Islet precursor cell (in vitro differentiated cells): ENCODE measurements at regions not wholly inside any gene's neighbourhood (a gene's known extent, or its start where the extent isn't known, plus 50 kb on each side); places are given as distances from the start of the nearest gene placed in this dataset.
"Not testable (repeated sequence)": the region's sequence is repeated elsewhere in the genome, so short reads cannot be mapped to it uniquely, and the experiment has no call there.

Experiments used
- DNase-seq: peaks from one replicate; pipeline ENCODE4 v3.0.0-alpha.2; 2018

DNA sequence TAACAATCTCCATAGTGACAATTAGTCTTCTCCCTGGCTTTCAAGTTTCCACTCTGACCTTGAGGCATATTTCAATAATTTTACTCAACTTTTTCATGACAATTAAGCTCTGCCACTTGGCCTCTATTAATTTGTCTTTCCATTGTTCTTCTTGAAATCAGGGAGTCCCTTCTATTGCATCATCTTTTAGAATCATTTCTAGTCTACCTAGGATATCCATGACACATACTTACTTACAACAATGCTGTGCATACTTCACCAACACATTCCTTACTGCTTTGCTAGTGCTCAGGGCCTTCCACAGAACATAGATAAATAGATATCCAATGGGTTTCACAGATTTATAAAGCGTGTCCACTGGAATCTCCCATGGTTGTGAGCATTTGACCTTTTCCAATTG, 331.5 kb upstream of the LRP1B start:
- DNase-seq, result no peak

DNA sequence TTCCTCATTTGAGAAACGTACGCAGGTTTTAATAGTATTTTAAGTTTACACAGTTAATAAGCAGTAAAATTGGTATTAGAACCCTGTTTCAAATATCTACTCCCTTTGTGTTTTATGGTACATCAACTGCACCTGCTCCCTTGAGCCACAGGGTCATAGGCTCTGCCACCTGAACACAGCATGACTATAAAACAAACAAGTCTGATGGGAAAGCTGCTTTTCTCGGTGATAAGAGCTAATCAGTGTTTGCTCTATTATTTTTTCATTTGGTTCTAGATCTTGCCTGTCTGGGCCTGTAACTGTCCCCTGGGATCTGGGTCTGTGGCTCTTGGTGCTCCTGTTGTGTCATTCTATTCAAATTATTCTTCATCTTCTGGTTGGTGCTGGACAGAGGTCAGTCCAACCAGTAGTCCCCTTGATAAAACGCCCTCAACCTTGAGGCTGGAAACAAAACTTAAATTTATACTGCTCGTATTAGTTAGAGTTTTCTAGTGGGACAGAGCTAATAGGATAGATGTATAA, 314.8 kb upstream of the LRP1B start:
- no peak for DNase-seq

DNA sequence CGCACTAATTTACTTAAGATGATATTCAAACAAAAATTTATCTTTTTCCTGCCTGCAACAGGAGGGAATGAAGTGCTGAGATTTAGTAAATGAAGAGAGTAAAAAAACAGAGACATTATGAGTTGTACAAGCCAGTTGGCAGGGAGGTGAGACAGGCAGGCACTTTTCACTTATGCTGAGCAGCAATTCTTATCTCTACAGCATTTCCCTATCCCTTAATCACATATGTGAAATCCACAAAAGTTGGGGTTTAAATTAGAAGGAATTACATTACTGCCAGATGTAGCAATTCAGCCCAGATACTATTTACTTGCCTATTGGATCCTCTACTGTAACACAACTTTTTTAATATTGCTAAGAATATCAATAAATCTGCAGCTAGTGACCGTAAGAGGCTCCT, 314.2 kb upstream of the LRP1B start:
- no peak for DNase-seq

DNA sequence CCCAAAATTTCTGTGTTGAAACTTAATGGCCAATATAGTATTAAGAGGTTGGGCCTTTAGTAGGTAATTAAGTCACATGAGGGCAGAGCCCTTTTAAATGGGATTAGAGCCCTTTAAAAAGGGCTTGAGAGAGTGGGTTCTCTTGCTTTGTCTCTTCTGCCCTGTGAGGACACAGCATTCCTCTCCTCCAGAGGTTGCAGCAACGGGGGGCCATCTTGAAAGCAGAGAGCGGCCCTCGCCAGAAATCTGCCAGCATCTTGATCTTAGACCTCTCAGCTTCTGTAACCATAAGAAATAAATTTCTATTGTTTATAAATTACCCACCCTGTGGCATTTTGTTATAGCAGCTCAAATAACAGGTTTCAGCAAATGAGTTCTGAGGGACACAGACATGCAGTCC, 305.0 kb upstream of the LRP1B start:
- no peak for DNase-seq

GRCh38 chr2:142426064-142426463, 295.2 kb upstream of the LRP1B start:
- no peak for DNase-seq

DNA sequence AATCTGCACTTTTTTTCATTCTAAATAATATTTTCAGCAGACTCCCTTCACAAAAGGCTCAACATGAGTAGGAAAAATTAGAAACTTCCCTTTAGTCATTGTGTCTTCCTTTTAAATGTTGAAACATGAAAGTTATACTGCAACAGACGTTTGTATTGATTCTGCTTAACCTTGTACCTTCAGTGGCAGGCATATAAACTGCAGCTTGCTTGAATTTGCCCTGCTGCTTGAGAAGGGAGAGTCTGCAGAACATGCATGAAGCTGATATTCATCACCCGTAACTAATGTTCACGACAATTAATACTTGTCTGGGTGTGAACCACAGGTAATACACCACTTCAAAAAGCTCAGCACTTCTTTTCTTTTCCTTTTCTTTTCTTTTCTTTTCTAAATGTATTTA, 294.7 kb upstream of the LRP1B start:
- DNase-seq, result no peak

- no peak for DNase-seq
Observed at GRCh38 chr2:142423603-142424002, 292.8 kb upstream of the LRP1B start.

DNA sequence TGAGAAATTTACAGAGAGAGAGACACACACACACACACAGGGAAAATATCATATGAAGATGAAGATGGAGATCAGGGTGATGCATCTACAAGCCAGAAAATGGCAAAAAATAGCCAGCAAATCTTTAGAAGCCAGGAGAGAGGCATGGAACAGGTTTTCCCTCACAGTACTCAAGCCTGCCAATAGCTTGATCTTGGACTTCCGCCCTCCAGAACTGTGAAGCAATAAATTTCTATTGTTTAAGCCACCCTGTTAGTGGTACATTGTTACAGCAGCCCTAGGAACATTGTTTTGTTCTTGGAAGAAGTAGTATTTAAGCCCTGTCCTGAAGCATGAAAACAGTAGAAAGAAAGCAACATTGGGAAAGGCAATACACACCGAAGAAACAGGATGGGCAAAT, 292.0 kb upstream of the LRP1B start:
- DNase-seq, result no peak

- no peak for DNase-seq
Observed at GRCh38 chr2:142422041-142422440, 291.2 kb upstream of the LRP1B start.

DNA sequence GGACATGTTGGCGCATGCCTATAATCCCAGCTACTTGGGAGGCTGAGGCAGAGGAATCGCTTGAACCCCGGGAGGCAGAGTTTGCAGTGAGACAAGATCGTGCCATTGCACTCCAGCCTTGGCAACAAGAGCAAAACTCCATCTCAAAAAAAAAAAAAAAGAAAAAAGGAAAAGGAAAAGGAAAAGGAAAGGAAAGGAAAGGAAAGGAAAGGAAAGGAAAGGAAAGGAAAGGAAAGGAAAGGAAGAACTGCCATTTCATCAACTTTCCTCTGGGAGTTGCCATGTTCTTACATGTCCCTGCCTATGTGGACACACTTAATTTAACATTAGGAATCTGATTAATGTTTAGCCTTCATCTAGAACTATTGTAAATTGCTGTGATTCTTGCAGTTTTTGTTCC, 287.9 kb upstream of the LRP1B start:
- DNase-seq, result not testable (repeated sequence)

- DNase-seq, result no peak
Observed at GRCh38 chr2:142416996-142417395, 286.2 kb upstream of the LRP1B start.

DNA sequence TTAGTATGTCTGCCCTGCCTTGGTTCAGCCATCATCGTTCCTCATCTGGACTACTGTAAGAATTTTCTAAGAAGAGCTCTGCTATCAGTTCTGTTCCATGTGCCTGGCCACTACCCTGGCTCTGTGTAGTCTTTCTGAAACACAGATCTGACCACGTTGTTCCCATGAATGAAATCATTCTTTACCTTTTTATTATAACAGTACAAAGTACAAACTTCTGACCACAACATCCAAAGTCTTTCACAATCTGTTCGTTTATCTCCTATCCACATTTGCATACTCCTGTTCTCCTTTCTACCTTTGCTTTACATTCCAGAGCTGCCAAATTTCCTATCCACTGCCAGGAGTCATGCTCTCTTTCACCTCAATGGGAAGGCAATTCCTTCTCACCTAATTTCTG, 284.6 kb upstream of the LRP1B start:
- DNase-seq, result no peak

DNA sequence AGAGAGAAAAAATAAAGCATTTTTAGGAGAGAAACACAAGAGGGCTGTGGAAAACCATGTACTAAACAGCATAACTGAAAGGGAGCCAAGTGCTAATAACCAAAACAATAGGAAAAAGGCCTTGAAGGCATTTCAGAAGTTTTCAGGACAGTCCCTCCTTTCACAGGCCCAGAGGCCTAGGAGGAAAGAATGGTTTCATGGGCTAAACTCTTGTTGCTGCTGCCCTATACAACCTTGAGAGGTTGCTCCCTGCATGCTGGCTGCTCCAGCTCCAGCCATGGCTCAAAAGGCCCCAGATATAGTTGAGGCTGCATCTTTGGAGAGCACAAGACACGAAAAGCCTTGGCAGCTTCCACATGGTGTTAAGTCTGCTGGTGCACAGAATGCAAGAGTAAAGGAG, 267.4 kb upstream of the LRP1B start:
- DNase-seq, result no peak

DNA sequence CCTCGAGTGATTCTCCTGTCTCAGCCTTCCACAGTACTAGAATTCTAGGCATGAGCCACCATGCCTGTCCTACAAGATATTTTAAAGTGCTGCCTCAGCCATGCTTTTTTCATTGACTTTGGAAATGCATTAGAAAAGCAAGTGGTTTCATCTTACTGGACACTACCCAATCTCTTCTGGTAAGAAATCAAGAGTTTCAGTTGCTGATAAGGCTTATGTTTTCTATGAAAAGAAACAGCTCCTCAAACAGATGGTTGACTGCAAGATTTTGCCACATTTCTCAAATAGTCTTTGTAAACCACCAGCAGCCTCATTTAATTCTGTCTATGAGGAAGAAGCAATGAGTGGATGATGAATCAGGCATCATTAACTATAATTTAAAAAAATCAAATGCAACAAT, 264.5 kb upstream of the LRP1B start:
- DNase-seq, result no peak

- no peak for DNase-seq
Observed at GRCh38 chr2:142380372-142380771, 249.6 kb upstream of the LRP1B start.

DNA sequence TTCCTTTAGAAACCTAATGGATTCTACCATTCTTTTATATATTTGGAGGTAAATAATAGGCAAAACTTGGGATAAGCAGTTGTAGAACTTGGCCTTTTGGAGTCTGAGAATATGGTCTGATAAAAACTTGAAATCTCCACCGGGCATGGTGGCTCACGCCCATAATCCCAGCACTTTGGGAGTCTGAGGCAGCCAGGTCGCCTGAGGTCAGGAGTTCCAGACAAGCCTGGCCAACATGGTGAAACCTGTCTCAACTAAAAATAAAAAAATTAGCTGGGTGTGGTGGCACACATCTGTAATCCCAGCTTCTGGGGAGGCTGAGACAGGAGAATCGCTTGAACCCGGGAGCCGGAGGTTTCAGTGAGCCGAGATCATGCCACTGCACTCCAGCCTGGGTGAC, 231.3 kb upstream of the LRP1B start:
- DNase-seq, result not testable (repeated sequence)

DNA sequence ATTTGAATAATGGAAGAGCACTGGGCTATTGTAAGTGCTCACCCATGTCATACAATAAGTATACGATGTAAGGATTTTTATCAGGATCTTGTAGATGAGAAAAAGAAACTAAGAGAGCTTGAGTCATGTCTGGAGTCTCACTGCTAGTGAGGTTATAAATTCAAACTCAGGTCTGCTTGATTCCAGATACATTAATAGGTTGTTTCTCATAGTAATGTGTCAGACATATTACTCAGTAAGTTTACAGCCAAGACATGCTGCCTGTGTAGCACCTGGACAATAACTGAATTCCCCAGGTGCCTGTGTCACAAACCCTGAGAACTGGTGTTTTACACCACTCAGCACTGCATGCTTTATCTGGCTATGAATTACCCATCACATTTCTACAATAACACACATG, 216.9 kb upstream of the LRP1B start:
- DNase-seq, result no peak

DNA sequence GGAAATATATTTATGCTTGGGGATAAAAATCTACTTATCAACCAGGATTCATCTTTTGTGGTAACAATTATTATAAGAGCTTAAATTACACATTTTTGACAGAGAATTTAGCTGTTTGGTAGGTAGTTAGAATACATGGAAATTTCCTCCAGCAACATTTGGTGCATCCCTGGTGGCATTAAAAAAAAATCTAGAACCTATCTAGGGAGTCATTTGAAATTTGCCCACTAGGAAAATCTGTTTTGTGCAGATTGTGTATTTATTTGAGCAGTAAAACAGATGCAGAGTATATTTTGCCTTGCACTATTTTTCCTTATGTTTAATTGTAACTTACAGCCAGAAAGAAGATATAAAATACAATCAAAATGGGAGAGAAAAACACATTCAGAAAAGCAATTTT, 208.4 kb upstream of the LRP1B start:
- no peak for DNase-seq

DNA sequence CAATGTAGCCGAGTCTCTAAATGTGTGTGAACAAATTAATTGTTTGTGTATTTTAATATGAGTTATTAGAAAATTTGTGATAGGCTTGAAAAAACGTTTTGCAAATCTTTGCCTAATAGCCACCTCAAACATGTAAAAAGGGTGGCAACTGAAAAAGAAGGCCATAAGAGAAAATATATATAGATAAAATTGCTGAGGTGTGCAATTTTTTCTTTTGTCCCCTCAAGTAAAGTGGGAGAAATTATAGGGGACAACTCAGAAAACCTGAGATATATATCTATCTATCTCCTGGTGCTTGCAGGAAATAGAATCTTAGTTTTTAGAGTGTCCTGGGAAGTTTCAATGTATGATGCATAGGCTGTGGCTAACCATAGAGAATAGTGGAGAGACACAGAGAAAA, 201.4 kb upstream of the LRP1B start:
- DNase-seq, result no peak

DNA sequence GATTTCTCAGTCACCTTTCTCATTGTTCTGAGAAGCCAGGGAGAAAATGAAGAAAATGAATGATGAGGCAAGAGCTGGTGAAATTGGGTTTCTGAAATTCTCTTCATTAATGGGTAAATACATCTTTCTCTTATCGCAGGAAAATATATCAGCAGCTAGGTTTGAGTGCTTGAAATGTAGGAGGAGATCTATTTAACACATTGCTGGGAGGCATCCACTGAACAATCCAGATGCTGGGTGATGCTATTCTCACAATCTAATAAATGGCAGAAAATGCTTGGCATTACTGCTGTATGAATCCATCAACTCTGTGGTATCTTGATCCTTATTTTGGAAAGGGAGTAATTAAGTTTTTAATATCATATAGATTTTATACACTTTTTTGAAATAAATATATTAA, 199.6 kb upstream of the LRP1B start:
- no peak for DNase-seq

DNA sequence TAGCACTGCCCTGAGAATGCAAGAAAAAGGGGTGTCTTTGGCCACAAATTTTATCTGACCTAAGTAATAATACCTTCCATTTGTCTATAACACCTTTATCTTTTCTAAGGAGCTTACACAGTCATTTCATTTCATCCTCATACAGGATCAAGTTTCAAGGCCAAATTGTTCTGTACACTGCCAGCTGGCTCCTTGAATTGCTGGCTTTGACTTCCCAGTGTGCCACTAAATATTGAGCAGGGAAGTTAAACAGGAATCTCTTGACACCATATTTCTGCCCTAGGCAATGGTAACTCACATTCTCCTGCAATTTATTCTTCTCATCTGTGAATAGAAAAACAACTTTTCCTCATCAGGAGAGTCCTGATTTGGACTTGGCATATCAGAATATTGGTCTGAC, 195.1 kb upstream of the LRP1B start:
- DNase-seq, result no peak

- DNase-seq, result no peak
Observed at GRCh38 chr2:142323206-142323605, 192.4 kb upstream of the LRP1B start.

- no peak for DNase-seq
Observed at GRCh38 chr2:142321706-142322280, 191.0 kb upstream of the LRP1B start.

DNA sequence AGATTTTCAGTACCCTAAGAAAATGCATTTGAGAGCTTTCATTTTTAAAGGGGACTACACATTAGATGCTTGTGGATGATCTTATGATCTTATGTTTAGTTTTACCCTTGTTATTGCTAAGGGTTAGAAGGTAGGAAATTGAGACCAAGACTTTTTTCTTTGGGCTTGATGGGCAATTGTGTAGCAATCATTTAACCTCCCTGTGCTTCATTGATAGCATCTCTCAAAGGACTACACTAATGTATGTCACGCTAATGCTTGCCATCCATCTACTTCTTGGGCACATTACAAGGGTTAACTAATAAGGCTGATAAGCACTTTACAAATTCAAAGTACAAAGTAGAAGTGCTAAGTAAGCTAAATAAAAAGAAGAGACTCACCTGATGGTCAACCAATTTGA, 189.3 kb upstream of the LRP1B start:
- DNase-seq, result no peak

GRCh38 chr2:142316049-142316448, 185.2 kb upstream of the LRP1B start:
- no peak for DNase-seq

- no peak for DNase-seq
Observed at GRCh38 chr2:142315346-142315745, 184.5 kb upstream of the LRP1B start.
